Heart left ventricle (tissue), 13 donors: ENCODE measurements at regions not wholly inside any gene's neighbourhood (a gene's known extent, or its start where the extent isn't known, plus 50 kb on each side); places are given as distances from the start of the nearest gene placed in this dataset.
"Not testable (repeated sequence)": the region's sequence is repeated elsewhere in the genome, so short reads cannot be mapped to it uniquely, and the experiment has no call there.

ENCODE experiments used
- POLR2A ChIP-seq, 2 donors: fragments of 450-650 bp; IDR thresholded peaks; one replicate each; pipeline ENCODE4 v1.6.1; 2017; ENCODE audit warnings: antibody characterized with exemption in 2 of 2, mild to moderate bottlenecking in 2 of 2, moderate library complexity in 2 of 2
- TF ChIP-seq, protein P1 (sequence below), 12 donors: fragments of 200-600 bp; sonication (generic) in 4 of 12; IDR thresholded peaks; one replicate each; pipeline versions ENCODE4 v1.5.0 to v1.8.0; 2018 to 2022; ENCODE audit warnings: antibody characterized with exemption in 12 of 12, mild to moderate bottlenecking in 5 of 12
- donor health status: ischemic (EF 13 %, LVEDD 7.1; RV severe dilation, severe dysfunction).
- donor health status: DM: no; HTN: yes; CAD: no.
- donor health status: DM: no; HTN: no; CAD: no.
- donor health status: ischemic (EF 25% LVEDD 6.9; RV normal size, moderate dysfunction).
- donor health status: ischemic (EF 25% LVEDD 5.7; RV mildly dilated, moderate dysfunction).
- donor health status: ischemic (EF 35%, LVEDD 5.7; RV mildly dilated, moderate dysfunction).
- donor health status: nonischemic (EF 11% LVEDD 7.7; RV severe dilation, severe dysfunction).
- donor health status: DM: yes; HTN: yes; CAD: no.
- donor health status: PGD.
- donor health status: ischemic (EF 29% LVEDD 5.4; RV normal size, mild dysfunction).
- donor health status: nonischemic (EF 23%, LVEDD 6.1; RV moderate dilation, normal function).

DNA sequence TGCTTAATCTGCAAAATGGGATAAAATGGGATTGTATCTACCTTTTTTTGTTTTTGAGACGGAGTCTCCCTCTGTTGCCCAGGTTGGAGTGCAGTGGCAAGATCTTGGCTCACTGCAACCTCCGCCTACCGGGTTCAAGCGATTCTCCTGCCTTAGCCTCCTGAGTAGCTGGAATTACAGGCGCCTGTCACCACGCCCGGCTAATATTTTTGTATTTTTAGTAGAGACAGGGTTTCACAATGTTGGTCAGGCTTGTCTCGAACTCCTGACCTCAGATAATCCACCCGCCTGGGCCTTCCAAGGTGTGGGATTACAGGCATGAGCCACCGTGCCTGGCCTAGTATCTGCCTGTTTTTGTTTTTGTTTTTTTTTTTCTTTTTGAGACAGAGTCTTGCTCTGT, 55.9 kb upstream of the ZNF217 start:
- not testable (repeated sequence) for TF ChIP-seq POLR2A (IDR thresholded peaks at IDR 0.05)
- TF ChIP-seq, protein P1, sequence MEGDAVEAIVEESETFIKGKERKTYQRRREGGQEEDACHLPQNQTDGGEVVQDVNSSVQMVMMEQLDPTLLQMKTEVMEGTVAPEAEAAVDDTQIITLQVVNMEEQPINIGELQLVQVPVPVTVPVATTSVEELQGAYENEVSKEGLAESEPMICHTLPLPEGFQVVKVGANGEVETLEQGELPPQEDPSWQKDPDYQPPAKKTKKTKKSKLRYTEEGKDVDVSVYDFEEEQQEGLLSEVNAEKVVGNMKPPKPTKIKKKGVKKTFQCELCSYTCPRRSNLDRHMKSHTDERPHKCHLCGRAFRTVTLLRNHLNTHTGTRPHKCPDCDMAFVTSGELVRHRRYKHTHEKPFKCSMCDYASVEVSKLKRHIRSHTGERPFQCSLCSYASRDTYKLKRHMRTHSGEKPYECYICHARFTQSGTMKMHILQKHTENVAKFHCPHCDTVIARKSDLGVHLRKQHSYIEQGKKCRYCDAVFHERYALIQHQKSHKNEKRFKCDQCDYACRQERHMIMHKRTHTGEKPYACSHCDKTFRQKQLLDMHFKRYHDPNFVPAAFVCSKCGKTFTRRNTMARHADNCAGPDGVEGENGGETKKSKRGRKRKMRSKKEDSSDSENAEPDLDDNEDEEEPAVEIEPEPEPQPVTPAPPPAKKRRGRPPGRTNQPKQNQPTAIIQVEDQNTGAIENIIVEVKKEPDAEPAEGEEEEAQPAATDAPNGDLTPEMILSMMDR (IDR thresholded peaks at IDR 0.05), result not testable (repeated sequence)
